ENCODE measurements at regions not wholly inside any gene's neighbourhood (a gene's known extent, or its start where the extent isn't known, plus 50 kb on each side); places are given as distances from the start of the nearest gene placed in this dataset.

DNA sequence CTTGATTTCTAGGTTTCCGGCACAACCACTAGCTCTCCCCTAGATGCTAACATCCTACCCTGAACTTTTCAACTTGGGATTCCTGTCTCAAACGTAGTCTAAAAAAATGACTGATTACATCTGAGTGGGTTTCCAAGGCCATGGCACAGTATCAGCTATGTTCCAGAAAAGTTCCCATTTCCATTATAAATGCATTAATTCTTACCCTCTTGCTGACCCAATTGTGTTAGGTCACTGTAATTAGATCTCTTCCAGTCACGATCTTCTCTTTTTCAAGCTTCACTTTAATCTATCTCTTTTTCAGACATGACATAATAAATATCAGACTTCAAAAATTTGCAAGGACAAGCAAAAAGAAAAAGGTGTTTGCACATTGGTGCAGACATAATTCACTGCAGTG lies 50.6 kb upstream of the PDE5A start:
- Histone ChIP-seq H3K9me3 (ENCODE audit: control insufficient read depth, insufficient read depth, low read depth, low read length) (no peaks in the 10 kb centered on the region), H3K36me3 (ENCODE audit: control insufficient read depth in 2 of 2, insufficient read depth in 1 of 2, low read length in 2 of 2) (no peaks in the 10 kb centered on the region), H3K27ac (ENCODE audit: extremely low read depth, low read depth, low read length) (no peak overlapping the region), H3K4me3 (ENCODE audit: low read depth, low read length) (no peak overlapping the region), H3K4me1 (ENCODE audit: control insufficient read depth, insufficient read depth, low read length) (peaks cover 17% of the 10 kb centered on the region)
- POLR2A ChIA-PET = interaction anchor here (0.9 kb wide), 1 partner anchor 22 kb away, joined by 4 read pairs; no protein-coding TSS in a partner anchor
- CTCF ChIA-PET = interaction anchor here (0.9 to 1.3 kb wide), 3 partner anchors 13 to 52 kb away, joined by 3 to 5 read pairs (median 4); no protein-coding TSS in a partner anchor
- TF ChIP-seq ZNF791 (tag by site-specific recombination; IDR thresholded peaks at IDR 0.05) (no peak), ZNF37A (tag by site-specific recombination; IDR thresholded peaks at IDR 0.05) (no peak), ZNF433 (tag by site-specific recombination; IDR thresholded peaks at IDR 0.05; ENCODE audit: low read depth) (no peak), ZNF394 (tag by site-specific recombination; IDR thresholded peaks at IDR 0.05; ENCODE audit: borderline replicate concordance) (no peak), MZF1 (tag by site-specific recombination; IDR thresholded peaks at IDR 0.05; ENCODE audit: borderline replicate concordance) (no peak), ZNF747 (tag by site-specific recombination; IDR thresholded peaks at IDR 0.05) (no peak), ZNF621 (tag by site-specific recombination; IDR thresholded peaks at IDR 0.05) (no peak), ZNF510 (tag by site-specific recombination; IDR thresholded peaks at IDR 0.05; ENCODE audit: insufficient replicate concordance) (no peak), ZSCAN16 (tag by site-specific recombination; IDR thresholded peaks at IDR 0.05) (no peak), REPIN1 (tag by site-specific recombination; IDR thresholded peaks at IDR 0.05; ENCODE audit: low read depth) (no peak), ZNF585B (tag by site-specific recombination; IDR thresholded peaks at IDR 0.05) (no peak)
- TF ChIP-seq, protein P1, sequence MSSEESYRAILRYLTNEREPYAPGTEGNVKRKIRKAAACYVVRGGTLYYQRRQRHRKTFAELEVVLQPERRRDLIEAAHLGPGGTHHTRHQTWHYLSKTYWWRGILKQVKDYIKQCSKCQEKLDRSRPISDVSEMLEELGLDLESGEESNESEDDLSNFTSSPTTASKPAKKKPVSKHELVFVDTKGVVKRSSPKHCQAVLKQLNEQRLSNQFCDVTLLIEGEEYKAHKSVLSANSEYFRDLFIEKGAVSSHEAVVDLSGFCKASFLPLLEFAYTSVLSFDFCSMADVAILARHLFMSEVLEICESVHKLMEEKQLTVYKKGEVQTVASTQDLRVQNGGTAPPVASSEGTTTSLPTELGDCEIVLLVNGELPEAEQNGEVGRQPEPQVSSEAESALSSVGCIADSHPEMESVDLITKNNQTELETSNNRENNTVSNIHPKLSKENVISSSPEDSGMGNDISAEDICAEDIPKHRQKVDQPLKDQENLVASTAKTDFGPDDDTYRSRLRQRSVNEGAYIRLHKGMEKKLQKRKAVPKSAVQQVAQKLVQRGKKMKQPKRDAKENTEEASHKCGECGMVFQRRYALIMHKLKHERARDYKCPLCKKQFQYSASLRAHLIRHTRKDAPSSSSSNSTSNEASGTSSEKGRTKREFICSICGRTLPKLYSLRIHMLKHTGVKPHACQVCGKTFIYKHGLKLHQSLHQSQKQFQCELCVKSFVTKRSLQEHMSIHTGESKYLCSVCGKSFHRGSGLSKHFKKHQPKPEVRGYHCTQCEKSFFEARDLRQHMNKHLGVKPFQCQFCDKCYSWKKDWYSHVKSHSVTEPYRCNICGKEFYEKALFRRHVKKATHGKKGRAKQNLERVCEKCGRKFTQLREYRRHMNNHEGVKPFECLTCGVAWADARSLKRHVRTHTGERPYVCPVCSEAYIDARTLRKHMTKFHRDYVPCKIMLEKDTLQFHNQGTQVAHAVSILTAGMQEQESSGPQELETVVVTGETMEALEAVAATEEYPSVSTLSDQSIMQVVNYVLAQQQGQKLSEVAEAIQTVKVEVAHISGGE (tag by site-specific recombination; conservative IDR thresholded peaks at IDR 0.05; ENCODE audit: low read depth) = no peak
- TF ChIP-seq, protein P2, sequence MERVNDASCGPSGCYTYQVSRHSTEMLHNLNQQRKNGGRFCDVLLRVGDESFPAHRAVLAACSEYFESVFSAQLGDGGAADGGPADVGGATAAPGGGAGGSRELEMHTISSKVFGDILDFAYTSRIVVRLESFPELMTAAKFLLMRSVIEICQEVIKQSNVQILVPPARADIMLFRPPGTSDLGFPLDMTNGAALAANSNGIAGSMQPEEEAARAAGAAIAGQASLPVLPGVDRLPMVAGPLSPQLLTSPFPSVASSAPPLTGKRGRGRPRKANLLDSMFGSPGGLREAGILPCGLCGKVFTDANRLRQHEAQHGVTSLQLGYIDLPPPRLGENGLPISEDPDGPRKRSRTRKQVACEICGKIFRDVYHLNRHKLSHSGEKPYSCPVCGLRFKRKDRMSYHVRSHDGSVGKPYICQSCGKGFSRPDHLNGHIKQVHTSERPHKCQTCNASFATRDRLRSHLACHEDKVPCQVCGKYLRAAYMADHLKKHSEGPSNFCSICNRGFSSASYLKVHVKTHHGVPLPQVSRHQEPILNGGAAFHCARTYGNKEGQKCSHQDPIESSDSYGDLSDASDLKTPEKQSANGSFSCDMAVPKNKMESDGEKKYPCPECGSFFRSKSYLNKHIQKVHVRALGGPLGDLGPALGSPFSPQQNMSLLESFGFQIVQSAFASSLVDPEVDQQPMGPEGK (tag by site-specific recombination; IDR thresholded peaks at IDR 0.05) = no peak

DNA sequence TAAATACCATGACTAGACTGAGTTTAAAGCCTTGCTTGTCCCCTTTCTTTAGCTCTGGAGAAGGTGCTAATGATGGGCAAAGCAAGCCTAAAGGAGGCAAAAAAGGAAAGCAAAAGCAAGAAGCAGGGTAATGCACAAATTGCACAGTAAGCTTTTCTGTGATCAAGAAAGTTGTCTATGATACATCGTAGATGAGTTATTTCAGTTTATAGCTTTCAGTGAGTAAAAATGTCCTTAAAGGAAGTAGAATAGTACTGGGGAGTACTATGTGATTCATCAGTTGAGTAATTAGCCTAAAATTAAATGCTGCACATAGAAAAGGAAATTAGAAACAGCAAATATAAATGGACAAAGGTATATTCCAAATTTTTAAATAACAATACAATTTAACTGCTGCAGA lies 50.2 kb upstream of the PDE5A start:
- Histone ChIP-seq H3K9me3 (ENCODE audit: control insufficient read depth, insufficient read depth, low read depth, low read length) (no peaks in the 10 kb centered on the region), H3K4me1 (ENCODE audit: control insufficient read depth, insufficient read depth, low read length) (peaks cover 17% of the 10 kb centered on the region), H3K4me3 (ENCODE audit: low read depth, low read length) (no peak overlapping the region), H3K27ac (ENCODE audit: extremely low read depth, low read depth, low read length) (no peak overlapping the region), H3K36me3 (ENCODE audit: control insufficient read depth in 2 of 2, insufficient read depth in 1 of 2, low read length in 2 of 2) (no peaks in the 10 kb centered on the region)
- ChIA-PET POLR2A (interaction anchor here (0.9 kb wide), 1 partner anchor 21 kb away, joined by 4 read pairs; no protein-coding TSS in a partner anchor), CTCF (interaction anchor here (0.7 to 1.3 kb wide), 4 partner anchors 12 to 63 kb away, joined by 3 to 5 read pairs (median 4); no protein-coding TSS in a partner anchor)
- TF ChIP-seq EGR2 (tag by site-specific recombination; IDR thresholded peaks at IDR 0.05; ENCODE audit: low read depth) = no peak
- no peak for TF ChIP-seq ZNF2 (tag by site-specific recombination; IDR thresholded peaks at IDR 0.05)
- no peak for TF ChIP-seq ZNF610 (tag by site-specific recombination; IDR thresholded peaks at IDR 0.05; ENCODE audit: borderline replicate concordance)
- TF ChIP-seq ZNF843 (tag by site-specific recombination; IDR thresholded peaks at IDR 0.05) = no peak
- TF ChIP-seq, protein P3, sequence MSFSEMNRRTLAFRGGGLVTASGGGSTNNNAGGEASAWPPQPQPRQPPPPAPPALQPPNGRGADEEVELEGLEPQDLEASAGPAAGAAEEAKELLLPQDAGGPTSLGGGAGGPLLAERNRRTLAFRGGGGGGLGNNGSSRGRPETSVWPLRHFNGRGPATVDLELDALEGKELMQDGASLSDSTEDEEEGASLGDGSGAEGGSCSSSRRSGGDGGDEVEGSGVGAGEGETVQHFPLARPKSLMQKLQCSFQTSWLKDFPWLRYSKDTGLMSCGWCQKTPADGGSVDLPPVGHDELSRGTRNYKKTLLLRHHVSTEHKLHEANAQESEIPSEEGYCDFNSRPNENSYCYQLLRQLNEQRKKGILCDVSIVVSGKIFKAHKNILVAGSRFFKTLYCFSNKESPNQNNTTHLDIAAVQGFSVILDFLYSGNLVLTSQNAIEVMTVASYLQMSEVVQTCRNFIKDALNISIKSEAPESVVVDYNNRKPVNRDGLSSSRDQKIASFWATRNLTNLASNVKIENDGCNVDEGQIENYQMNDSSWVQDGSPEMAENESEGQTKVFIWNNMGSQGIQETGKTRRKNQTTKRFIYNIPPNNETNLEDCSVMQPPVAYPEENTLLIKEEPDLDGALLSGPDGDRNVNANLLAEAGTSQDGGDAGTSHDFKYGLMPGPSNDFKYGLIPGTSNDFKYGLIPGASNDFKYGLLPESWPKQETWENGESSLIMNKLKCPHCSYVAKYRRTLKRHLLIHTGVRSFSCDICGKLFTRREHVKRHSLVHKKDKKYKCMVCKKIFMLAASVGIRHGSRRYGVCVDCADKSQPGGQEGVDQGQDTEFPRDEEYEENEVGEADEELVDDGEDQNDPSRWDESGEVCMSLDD (tag by site-specific recombination; IDR thresholded peaks at IDR 0.05) = no peak
- TF ChIP-seq SP2 (tag by site-specific recombination; IDR thresholded peaks at IDR 0.05) = no peak
- TF ChIP-seq ZFHX2 (tag by site-specific recombination; conservative IDR thresholded peaks at IDR 0.05) = no peak
- no peak for TF ChIP-seq KLF10 (tag by site-specific recombination; IDR thresholded peaks at IDR 0.05)
- TF ChIP-seq ZNF184 (tag by site-specific recombination; IDR thresholded peaks at IDR 0.05) = no peak
- TF ChIP-seq, protein P4, sequence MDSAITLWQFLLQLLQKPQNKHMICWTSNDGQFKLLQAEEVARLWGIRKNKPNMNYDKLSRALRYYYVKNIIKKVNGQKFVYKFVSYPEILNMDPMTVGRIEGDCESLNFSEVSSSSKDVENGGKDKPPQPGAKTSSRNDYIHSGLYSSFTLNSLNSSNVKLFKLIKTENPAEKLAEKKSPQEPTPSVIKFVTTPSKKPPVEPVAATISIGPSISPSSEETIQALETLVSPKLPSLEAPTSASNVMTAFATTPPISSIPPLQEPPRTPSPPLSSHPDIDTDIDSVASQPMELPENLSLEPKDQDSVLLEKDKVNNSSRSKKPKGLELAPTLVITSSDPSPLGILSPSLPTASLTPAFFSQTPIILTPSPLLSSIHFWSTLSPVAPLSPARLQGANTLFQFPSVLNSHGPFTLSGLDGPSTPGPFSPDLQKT (IDR thresholded peaks at IDR 0.05; ENCODE audit: borderline replicate concordance, low read depth, low read length) = no peak
- no peak for TF ChIP-seq ZNF157 (tag by site-specific recombination; IDR thresholded peaks at IDR 0.05)
- TF ChIP-seq, protein P5, sequence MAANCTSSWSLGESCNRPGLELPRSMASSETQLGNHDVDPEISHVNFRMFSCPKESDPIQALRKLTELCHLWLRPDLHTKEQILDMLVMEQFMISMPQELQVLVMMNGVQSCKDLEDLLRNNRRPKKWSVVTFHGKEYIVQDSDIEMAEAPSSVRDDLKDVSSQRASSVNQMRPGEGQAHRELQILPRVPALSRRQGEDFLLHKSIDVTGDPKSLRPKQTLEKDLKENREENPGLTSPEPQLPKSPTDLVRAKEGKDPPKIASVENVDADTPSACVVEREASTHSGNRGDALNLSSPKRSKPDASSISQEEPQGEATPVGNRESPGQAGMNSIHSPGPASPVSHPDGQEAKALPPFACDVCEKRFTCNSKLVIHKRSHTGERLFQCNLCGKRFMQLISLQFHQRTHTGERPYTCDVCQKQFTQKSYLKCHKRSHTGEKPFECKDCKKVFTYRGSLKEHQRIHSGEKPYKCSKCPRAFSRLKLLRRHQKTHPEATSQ (tag by site-specific recombination; IDR thresholded peaks at IDR 0.05) = no peak

Measured in HEK293 (cell line).